ENCODE measurements at regions not wholly inside any gene's neighbourhood (a gene's known extent, or its start where the extent isn't known, plus 50 kb on each side); places are given as distances from the start of the nearest gene placed in this dataset.

DNA sequence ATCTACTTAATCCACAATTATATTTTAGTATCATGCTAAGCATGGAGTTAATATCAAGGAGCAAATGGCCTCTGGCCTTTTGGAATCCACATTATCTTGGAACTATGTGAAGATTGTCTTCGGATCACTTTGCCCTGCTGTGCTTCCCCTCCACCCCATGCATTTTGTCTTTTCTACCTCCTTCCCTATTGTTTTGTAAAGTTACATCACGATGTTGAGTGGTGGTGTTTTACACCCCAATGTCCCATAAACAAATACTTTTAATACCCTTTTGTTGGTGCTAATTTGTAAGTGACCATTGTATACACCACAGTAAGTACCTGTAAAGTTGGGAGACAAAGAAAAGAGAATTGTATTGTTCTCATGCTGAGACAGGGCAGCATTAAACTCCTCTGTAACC lies 258.4 kb upstream of the ZNF717 start:
- TF ChIP-seq, protein P1, sequence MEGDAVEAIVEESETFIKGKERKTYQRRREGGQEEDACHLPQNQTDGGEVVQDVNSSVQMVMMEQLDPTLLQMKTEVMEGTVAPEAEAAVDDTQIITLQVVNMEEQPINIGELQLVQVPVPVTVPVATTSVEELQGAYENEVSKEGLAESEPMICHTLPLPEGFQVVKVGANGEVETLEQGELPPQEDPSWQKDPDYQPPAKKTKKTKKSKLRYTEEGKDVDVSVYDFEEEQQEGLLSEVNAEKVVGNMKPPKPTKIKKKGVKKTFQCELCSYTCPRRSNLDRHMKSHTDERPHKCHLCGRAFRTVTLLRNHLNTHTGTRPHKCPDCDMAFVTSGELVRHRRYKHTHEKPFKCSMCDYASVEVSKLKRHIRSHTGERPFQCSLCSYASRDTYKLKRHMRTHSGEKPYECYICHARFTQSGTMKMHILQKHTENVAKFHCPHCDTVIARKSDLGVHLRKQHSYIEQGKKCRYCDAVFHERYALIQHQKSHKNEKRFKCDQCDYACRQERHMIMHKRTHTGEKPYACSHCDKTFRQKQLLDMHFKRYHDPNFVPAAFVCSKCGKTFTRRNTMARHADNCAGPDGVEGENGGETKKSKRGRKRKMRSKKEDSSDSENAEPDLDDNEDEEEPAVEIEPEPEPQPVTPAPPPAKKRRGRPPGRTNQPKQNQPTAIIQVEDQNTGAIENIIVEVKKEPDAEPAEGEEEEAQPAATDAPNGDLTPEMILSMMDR (IDR thresholded peaks at IDR 0.05), result no peak
- no peak for TF ChIP-seq POLR2A (IDR thresholded peaks at IDR 0.05)
